Lung (tissue), 11 donors: ENCODE measurements at regions not wholly inside any gene's neighbourhood (a gene's known extent, or its start where the extent isn't known, plus 50 kb on each side); places are given as distances from the start of the nearest gene placed in this dataset.

ENCODE experiments used
- ATAC-seq: fragments of 200-7000 bp; cut with Tn5 transposase; one replicate; pipeline ENCODE4 v1.9.1; 2020; ENCODE audit warnings: moderate number of reproducible peaks; ENCODE audit not compliant: insufficient read depth, low FRiP score
- DNase-seq, 3 donors: peaks; one replicate each; pipeline ENCODE4 v3.0.0-alpha.2; 2013 to 2017
- H3K27ac ChIP-seq, 2 donors: one replicate each; pipeline ENCODE4 v1.5.1; 2013; ENCODE audit warnings: mild to moderate bottlenecking in 2 of 2, moderate library complexity in 2 of 2, control low read depth in 1 of 2, inconsistent platforms in 1 of 2, low read depth in 1 of 2, low read length in 1 of 2
- H3K27me3 ChIP-seq, 3 donors: one replicate each; pipeline ENCODE4 v1.5.1; 2013; ENCODE audit warnings: low read length in 2 of 3; ENCODE audit not compliant: control insufficient read depth in 3 of 3, insufficient read depth in 3 of 3
- H3K36me3 ChIP-seq, 4 donors: one replicate each; pipeline ENCODE4 v1.5.1; 2013; ENCODE audit warnings: low read length in 4 of 4, mild to moderate bottlenecking in 1 of 4, moderate library complexity in 1 of 4; ENCODE audit not compliant: control insufficient read depth in 4 of 4, insufficient read depth in 4 of 4
- H3K4me1 ChIP-seq, 5 donors: one replicate each; pipeline ENCODE4 v1.5.1; 2013; ENCODE audit warnings: low read length in 5 of 5, mild to moderate bottlenecking in 2 of 5, moderate library complexity in 1 of 5; ENCODE audit not compliant: control insufficient read depth in 5 of 5, insufficient read depth in 5 of 5
- H3K4me3 ChIP-seq: one replicate; pipeline ENCODE4 v1.5.1; 2013; ENCODE audit warnings: mild to moderate bottlenecking, control low read depth, moderate library complexity
- H3K9ac ChIP-seq, 2 donors: one replicate each; pipeline ENCODE4 v1.5.1; 2013; ENCODE audit warnings: low read length in 2 of 2, control low read depth in 1 of 2; ENCODE audit not compliant: insufficient read depth in 1 of 2
- H3K9me3 ChIP-seq, 4 donors: one replicate each; pipeline ENCODE4 v1.5.1; 2013; ENCODE audit warnings: low read length in 3 of 4, mild to moderate bottlenecking in 1 of 4, moderate library complexity in 1 of 4; ENCODE audit not compliant: control insufficient read depth in 4 of 4, insufficient read depth in 3 of 4
- WGBS, 2 donors: extraction: QIAGEN DNeasy Blood & Tissue Kit; methylation state at CpG; one replicate each; pipeline ENCODE4 v1.1.7; 2013; 5-methylcytosine and 5-hydroxymethylcytosine counted together
- TF ChIP-seq, protein P1 (sequence below): IDR thresholded peaks from 2 replicates; pipeline ENCODE4 v1.5.1; 2012; ENCODE audit warnings: mild to moderate bottlenecking; ENCODE audit errors: control extremely low read depth, extremely low read depth
- donor health status: control.
- donor health status: control.
- donor health status: Bipolar disorder and iron deficiency.
- donor health status: healthy.
- donor health status: DM: yes; HTN: yes; CAD: no.

DNA sequence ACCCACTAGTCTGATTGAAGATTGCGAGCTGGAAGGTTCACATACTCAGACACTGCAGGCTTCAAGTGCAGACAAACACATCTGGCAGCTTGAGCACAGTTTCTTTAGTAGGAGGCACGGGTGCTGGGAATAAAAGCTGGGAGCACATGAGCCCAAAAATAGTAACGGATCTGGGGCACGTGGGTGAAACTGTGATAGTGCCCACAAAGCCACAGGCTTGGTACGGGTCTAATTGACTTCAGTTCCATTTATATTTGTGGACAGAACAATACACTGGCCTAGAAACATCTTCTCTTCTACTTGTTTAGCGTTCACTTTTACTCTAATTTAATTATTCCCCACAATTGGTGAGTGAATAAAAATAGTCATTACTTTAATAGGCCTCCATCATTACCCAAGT, 2370.7 kb downstream of the PCDH7 start:
- Histone ChIP-seq H3K4me1 (peaks cover 0 to 24% (median 1%) of the 10 kb centered on the region in 5 donors), H3K36me3 (no peaks in the 10 kb centered on the region), H3K27me3 (no peaks in the 10 kb centered on the region), H3K27ac (no peak overlapping the region), H3K4me3 (no peak overlapping the region), H3K9me3 (peaks cover 0 to 2% (median 0%) of the 10 kb centered on the region in 4 donors), H3K9ac (no peak overlapping the region)
- DNase-seq: no peak
- no peak for ATAC-seq
- TF ChIP-seq, protein P1, sequence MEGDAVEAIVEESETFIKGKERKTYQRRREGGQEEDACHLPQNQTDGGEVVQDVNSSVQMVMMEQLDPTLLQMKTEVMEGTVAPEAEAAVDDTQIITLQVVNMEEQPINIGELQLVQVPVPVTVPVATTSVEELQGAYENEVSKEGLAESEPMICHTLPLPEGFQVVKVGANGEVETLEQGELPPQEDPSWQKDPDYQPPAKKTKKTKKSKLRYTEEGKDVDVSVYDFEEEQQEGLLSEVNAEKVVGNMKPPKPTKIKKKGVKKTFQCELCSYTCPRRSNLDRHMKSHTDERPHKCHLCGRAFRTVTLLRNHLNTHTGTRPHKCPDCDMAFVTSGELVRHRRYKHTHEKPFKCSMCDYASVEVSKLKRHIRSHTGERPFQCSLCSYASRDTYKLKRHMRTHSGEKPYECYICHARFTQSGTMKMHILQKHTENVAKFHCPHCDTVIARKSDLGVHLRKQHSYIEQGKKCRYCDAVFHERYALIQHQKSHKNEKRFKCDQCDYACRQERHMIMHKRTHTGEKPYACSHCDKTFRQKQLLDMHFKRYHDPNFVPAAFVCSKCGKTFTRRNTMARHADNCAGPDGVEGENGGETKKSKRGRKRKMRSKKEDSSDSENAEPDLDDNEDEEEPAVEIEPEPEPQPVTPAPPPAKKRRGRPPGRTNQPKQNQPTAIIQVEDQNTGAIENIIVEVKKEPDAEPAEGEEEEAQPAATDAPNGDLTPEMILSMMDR: no peak
- WGBS, 2 donors: 83 to 88% methylated on average over 6 of the region's 6 CpGs

DNA sequence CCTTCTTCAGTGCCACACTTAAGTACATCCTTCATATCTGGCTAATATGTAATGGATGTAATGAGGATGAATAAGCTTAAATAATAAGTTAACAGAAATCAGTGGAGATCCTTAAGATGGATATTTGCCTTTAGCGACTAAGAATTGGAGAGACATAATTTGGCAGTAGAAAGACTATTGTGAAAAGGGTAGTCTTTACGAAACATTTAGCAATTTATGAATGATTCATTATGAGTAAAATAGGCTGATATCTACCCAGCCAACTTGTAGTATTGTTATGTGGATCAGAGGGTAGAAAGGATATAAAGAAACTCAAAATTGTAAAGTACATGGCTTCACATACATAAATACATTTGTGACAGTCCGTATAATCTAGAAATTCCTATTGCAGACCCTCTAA, 2371.8 kb downstream of the PCDH7 start:
- ATAC-seq (no peak), DNase-seq (no peak)
- Histone ChIP-seq H3K9me3 (peaks cover 0 to 2% (median 0%) of the 10 kb centered on the region in 4 donors), H3K27me3 (no peaks in the 10 kb centered on the region), H3K27ac (no peak overlapping the region), H3K4me1 (peaks cover 0 to 14% (median 1%) of the 10 kb centered on the region in 5 donors), H3K36me3 (no peaks in the 10 kb centered on the region), H3K9ac (no peak overlapping the region), H3K4me3 (no peak overlapping the region)
- TF ChIP-seq, protein P1: no peak
- WGBS, 2 donors: 80 to 87% methylated on average over 3 of the region's 3 CpGs

DNA sequence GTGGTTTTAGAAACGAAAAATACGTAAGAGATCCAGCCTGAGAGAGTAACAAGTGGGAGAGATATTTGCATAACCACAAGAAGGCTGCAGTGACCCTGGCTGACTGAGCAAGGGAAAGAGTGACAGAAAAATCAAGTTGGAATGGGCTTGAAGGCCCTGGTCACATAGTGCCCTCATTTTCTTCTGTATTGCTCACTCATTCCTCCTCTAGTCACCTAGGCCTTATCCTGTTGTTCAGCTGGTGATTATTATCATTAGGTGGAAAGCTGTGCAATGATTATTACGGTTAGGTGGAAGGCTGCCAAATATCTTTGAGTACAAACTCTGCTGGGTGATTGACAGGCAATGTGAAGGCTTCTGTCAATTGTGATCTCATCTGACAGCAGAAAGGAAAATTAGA, 2384.1 kb downstream of the PCDH7 start:
- TF ChIP-seq, protein P1: no peak
- DNase-seq (no peak), ATAC-seq (no peak)
- Histone ChIP-seq H3K27me3 (no peaks in the 10 kb centered on the region), H3K9ac (no peak overlapping the region), H3K9me3 (no peaks in the 10 kb centered on the region), H3K4me3 (no peak overlapping the region), H3K27ac (no peak overlapping the region), H3K36me3 (no peaks in the 10 kb centered on the region), H3K4me1 (no peaks in the 10 kb centered on the region)
- 31 to 34% methylated on average over 3 of the region's 3 CpGs for WGBS, 2 donors

DNA sequence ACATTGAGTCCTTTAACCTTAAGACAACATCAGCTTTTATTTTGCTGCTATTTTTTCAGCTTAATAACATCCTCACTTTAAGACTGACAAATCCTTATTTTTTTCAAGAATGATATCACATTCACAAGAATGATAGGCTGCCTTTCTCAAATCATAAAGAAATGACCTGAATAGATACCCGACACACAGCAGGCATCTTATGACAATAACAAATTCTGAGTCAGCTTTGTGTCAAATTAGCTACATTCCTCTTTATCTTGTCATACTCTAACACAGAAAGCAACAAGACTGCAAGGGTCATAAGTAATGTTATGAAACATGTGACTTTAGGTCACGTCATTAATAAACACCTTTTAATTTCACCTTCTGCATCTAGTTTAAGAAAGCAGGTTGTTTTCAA, 2387.6 kb downstream of the PCDH7 start:
- H3K4me3 ChIP-seq: no peak overlapping the region
- no peaks in the 10 kb centered on the region for H3K9me3 ChIP-seq
- no peaks in the 10 kb centered on the region for H3K4me1 ChIP-seq
- TF ChIP-seq, protein P1: no peak
- no peak overlapping the region for H3K27ac ChIP-seq
- ATAC-seq (no peak), DNase-seq (no peak)
- H3K9ac ChIP-seq: no peak overlapping the region
- no peaks in the 10 kb centered on the region for H3K36me3 ChIP-seq
- WGBS, 2 donors: 86 to 87% methylated on average over 2 of the region's 2 CpGs
- H3K27me3 ChIP-seq: no peaks in the 10 kb centered on the region
